Stimulated activated effector memory CD8-positive, alpha-beta T cell treated with anti-CD3 and anti-CD28 coated beads, Interleukin-12 subunit alpha, Interleukin-12 subunit beta, amount 100 ng/mL, for 72 hours (primary cell): ENCODE measurements at regions not wholly inside any gene's neighbourhood (a gene's known extent, or its start where the extent isn't known, plus 50 kb on each side); places are given as distances from the start of the nearest gene placed in this dataset.
"Not testable (repeated sequence)": the region's sequence is repeated elsewhere in the genome, so short reads cannot be mapped to it uniquely, and the experiment has no call there.

Source experiments
- ATAC-seq: fragments of 150-1000 bp; cut with Tn5 transposase; 2 replicates; pipeline ENCODE4 v1.10.0; 2021
- DNase-seq, 2 donors: peaks; one replicate each; pipeline ENCODE4 v3.0.0; 2021 to 2022; ENCODE audit warnings: low spot score in 2 of 2
- H3K27ac Mint-ChIP-seq: one replicate; pipeline ENCODE4 v1.8.0; 2022; ENCODE audit warnings: mild to moderate bottlenecking, mixed read lengths
- H3K36me3 Mint-ChIP-seq: one replicate; pipeline ENCODE4 v1.8.0; 2022; ENCODE audit warnings: mild to moderate bottlenecking, mixed read lengths
- H3K4me1 Mint-ChIP-seq: one replicate; pipeline ENCODE4 v1.8.0; 2022; ENCODE audit warnings: mixed read lengths
- H3K4me3 Mint-ChIP-seq: one replicate; pipeline ENCODE4 v1.8.0; 2022; ENCODE audit warnings: mild to moderate bottlenecking, mixed read lengths
- H3K9me3 Mint-ChIP-seq: one replicate; pipeline ENCODE4 v1.8.0; 2022; ENCODE audit warnings: mixed read lengths

- H3K4me1 Mint-ChIP-seq, result no peaks in the 10 kb centered on the region
- no peak overlapping the region for H3K4me3 Mint-ChIP-seq
- DNase-seq, result no peak
- H3K36me3 Mint-ChIP-seq, result no peaks in the 10 kb centered on the region
- no peaks in the 10 kb centered on the region for H3K9me3 Mint-ChIP-seq
- no peak overlapping the region for H3K27ac Mint-ChIP-seq
- no peak for ATAC-seq
These were observed 152.4 kb downstream of the HLX start for GRCh38 chr1:221031458-221032203.

GRCh38 chr1:221032204-221032585, 153.0 kb downstream of the HLX start:
- DNase-seq (no peak), ATAC-seq (no peak)
- H3K4me3 Mint-ChIP-seq, result no peak overlapping the region
- H3K4me1 Mint-ChIP-seq, result no peaks in the 10 kb centered on the region
- no peaks in the 10 kb centered on the region for H3K36me3 Mint-ChIP-seq
- H3K27ac Mint-ChIP-seq, result no peak overlapping the region
- peaks cover 2% of the 10 kb centered on the region for H3K9me3 Mint-ChIP-seq

GRCh38 chr1:221032637-221033280, 153.5 kb downstream of the HLX start:
- no peak overlapping the region for H3K27ac Mint-ChIP-seq
- no peaks in the 10 kb centered on the region for H3K4me1 Mint-ChIP-seq
- H3K9me3 Mint-ChIP-seq, result peaks cover 2% of the 10 kb centered on the region
- H3K36me3 Mint-ChIP-seq, result no peaks in the 10 kb centered on the region
- no peak overlapping the region for H3K4me3 Mint-ChIP-seq
- no peak for DNase-seq
- ATAC-seq, result no peak

- DNase-seq (no peak), ATAC-seq (no peak)
- Mint-ChIP-seq H3K4me3 (no peak overlapping the region), H3K9me3 (peaks cover 2% of the 10 kb centered on the region), H3K27ac (no peak overlapping the region), H3K36me3 (no peaks in the 10 kb centered on the region), H3K4me1 (no peaks in the 10 kb centered on the region)
These were observed 156.5 kb downstream of the HLX start for GRCh38 chr1:221035662-221036153.

- DNase-seq, result no peak
- Mint-ChIP-seq H3K27ac (no peak overlapping the region), H3K4me1 (no peaks in the 10 kb centered on the region), H3K36me3 (no peaks in the 10 kb centered on the region), H3K9me3 (peaks cover 2% of the 10 kb centered on the region), H3K4me3 (no peak overlapping the region)
- ATAC-seq, result no peak
These were observed 160.4 kb downstream of the HLX start for GRCh38 chr1:221039616-221040015.

- DNase-seq (no peak), ATAC-seq (no peak)
- Mint-ChIP-seq H3K4me3 (no peak overlapping the region), H3K4me1 (no peaks in the 10 kb centered on the region), H3K9me3 (peaks cover 2% of the 10 kb centered on the region), H3K36me3 (no peaks in the 10 kb centered on the region), H3K27ac (no peak overlapping the region)
These were observed 160.9 kb downstream of the HLX start for GRCh38 chr1:221040101-221040500.

- Mint-ChIP-seq H3K27ac (no peak overlapping the region), H3K9me3 (peaks cover 2% of the 10 kb centered on the region), H3K4me3 (no peak overlapping the region), H3K4me1 (no peaks in the 10 kb centered on the region), H3K36me3 (no peaks in the 10 kb centered on the region)
- no peak for DNase-seq
- no peak for ATAC-seq
These were observed 161.5 kb downstream of the HLX start for GRCh38 chr1:221040691-221041285.

- Mint-ChIP-seq H3K4me1 (no peaks in the 10 kb centered on the region), H3K4me3 (no peak overlapping the region), H3K36me3 (no peaks in the 10 kb centered on the region), H3K9me3 (peaks cover 4% of the 10 kb centered on the region), H3K27ac (no peak overlapping the region)
- DNase-seq (no peak), ATAC-seq (no peak)
These were observed 165.3 kb downstream of the HLX start for GRCh38 chr1:221044538-221044937.

- no peak for DNase-seq
- no peaks in the 10 kb centered on the region for H3K4me1 Mint-ChIP-seq
- ATAC-seq, result no peak
- no peak overlapping the region for H3K27ac Mint-ChIP-seq
- no peak overlapping the region for H3K4me3 Mint-ChIP-seq
- H3K9me3 Mint-ChIP-seq, result peaks cover 9% of the 10 kb centered on the region
- no peaks in the 10 kb centered on the region for H3K36me3 Mint-ChIP-seq
These were observed 165.9 kb downstream of the HLX start for GRCh38 chr1:221045151-221045550.

GRCh38 chr1:221045842-221046831, 166.9 kb downstream of the HLX start:
- ATAC-seq, result peak; percentile 50
- no peak overlapping the region for H3K4me3 Mint-ChIP-seq

GRCh38 chr1:221051391-221051790, 172.1 kb downstream of the HLX start:
- ATAC-seq, DNase-seq, H3K36me3 Mint-ChIP-seq, H3K4me3 Mint-ChIP-seq, H3K4me1 Mint-ChIP-seq, H3K27ac Mint-ChIP-seq: not testable (repeated sequence)
- peaks cover 16% of the 10 kb centered on the region for H3K9me3 Mint-ChIP-seq

More at GRCh38 chr1:221045842-221046831, 166.9 kb downstream of the HLX start:
- Mint-ChIP-seq H3K9me3 (peaks cover 12% of the 10 kb centered on the region), H3K4me1 (no peaks in the 10 kb centered on the region), H3K36me3 (no peaks in the 10 kb centered on the region), H3K27ac (no peak overlapping the region)
- no peak for DNase-seq

GRCh38 chr1:221053889-221054288, 174.6 kb downstream of the HLX start:
- no peak for DNase-seq
- Mint-ChIP-seq H3K36me3 (no peaks in the 10 kb centered on the region), H3K4me1 (no peaks in the 10 kb centered on the region), H3K27ac (no peak overlapping the region), H3K9me3 (peaks cover 14% of the 10 kb centered on the region), H3K4me3 (no peak overlapping the region)
- no peak for ATAC-seq

GRCh38 chr1:221059506-221059905, 180.3 kb downstream of the HLX start:
- Mint-ChIP-seq H3K36me3 (no peaks in the 10 kb centered on the region), H3K4me3 (no peak overlapping the region), H3K4me1 (no peaks in the 10 kb centered on the region), H3K9me3 (peaks cover 7% of the 10 kb centered on the region), H3K27ac (no peak overlapping the region)
- DNase-seq (no peak), ATAC-seq (no peak)

- Mint-ChIP-seq H3K4me3 (no peak overlapping the region), H3K9me3 (peaks cover 4% of the 10 kb centered on the region), H3K27ac (no peak overlapping the region), H3K36me3 (no peaks in the 10 kb centered on the region), H3K4me1 (no peaks in the 10 kb centered on the region)
- no peak for DNase-seq
- ATAC-seq, result no peak
These were observed 184.4 kb downstream of the HLX start for GRCh38 chr1:221063651-221064050.
